ENCODE measurements at regions not wholly inside any gene's neighbourhood (a gene's known extent, or its start where the extent isn't known, plus 50 kb on each side); places are given as distances from the start of the nearest gene placed in this dataset.

DNA sequence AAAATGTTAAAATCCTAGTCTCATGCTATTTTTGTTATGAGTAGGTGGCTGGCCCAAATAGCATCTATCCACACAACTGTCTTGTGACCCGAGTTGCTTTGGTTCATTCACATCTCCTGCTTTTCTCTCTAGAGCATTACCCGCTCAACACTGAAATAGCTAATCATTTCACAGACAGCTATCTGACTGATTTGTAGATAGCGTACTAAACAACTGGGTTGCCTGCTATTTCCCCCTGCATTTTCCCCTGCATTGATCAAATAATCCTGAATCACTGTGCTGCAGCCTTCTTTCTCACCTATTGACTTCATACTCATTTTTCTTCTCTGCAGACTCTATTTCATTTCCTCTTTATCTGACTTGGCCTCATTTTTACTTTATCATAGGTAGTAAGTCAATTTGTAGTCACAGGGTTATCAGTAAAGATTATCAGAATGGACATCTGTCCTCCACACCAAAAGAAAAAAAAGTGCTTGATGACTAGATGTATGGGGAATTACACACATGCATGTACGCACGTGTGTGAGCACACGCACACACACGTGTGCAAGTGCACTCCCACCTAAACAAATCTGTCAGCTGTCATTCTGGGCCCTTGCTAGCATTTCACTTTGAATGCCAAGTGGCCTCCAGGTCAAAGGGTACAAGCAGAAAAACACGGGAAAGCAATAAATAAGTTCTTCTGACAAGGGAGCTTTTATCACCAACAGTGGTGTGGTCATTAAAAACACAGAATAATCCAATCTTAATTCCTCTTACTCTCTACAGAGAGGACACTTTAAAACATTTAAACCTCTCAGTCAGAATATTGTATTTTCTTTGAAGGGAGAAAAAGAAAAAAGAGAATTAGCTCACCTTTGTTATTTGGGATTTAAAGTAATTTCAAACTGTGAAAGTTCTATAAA is 501.6 kb downstream of the EFNA5 start:
- Histone ChIP-seq H3K4me1 (no peaks in the 10 kb centered on the region), H3K27me3 (no peaks in the 10 kb centered on the region), H3K4me3 (no peak overlapping the region), H3K27ac (no peak overlapping the region), H3K9me3 (peaks cover 0 to 21% (median 2%) of the 10 kb centered on the region in 11 donors), H3K36me3 (no peaks in the 10 kb centered on the region)
- WGBS, 2 donors = 72 to 85% methylated on average over 8 of the region's 8 CpGs
- no peak for TF ChIP-seq CTCF (IDR thresholded peaks at IDR 0.05)
- ATAC-seq (no peak), DNase-seq (no peak)
- intact Hi-C loops (cut with DNase I) = no loop called here

DNA sequence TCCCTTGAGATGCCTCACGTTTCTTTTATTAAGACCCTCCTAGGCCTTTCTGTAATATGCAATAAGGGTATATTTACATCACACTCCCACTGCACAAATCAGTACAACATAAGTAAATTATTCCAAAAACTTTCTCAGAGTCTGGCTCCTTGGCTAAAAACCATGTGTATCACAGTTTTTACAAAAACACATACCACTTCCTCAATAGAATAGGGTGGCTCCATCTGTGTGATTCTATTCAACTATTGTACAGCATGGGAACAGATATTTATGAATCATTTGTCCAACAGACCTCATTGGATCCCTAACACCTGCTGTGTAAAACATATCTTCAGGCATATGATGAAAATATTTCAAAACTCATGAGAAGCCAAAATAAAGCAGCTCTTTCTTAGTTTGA is 502.7 kb downstream of the EFNA5 start:
- no peak for DNase-seq
- Histone ChIP-seq H3K27ac (no peak overlapping the region), H3K9me3 (peaks cover 0 to 21% (median 2%) of the 10 kb centered on the region in 11 donors), H3K4me3 (no peak overlapping the region), H3K4me1 (no peaks in the 10 kb centered on the region), H3K36me3 (no peaks in the 10 kb centered on the region), H3K27me3 (no peaks in the 10 kb centered on the region)
- no peak for ATAC-seq
- 57 to 73% methylated on average over 1 of the region's 1 CpG for WGBS, 2 donors
- TF ChIP-seq CTCF (IDR thresholded peaks at IDR 0.05) = no peak
- intact Hi-C loops (cut with DNase I) = no loop called here

- WGBS, 2 donors = 46 to 71% methylated on average over 2 of the region's 2 CpGs
- DNase-seq (no peak), ATAC-seq (no peak)
- no peak overlapping the region for H3K27ac ChIP-seq
- no peaks in the 10 kb centered on the region for H3K4me1 ChIP-seq
- intact Hi-C loops (cut with DNase I) = no loop called here
- H3K4me3 ChIP-seq = no peak overlapping the region
- no peak for TF ChIP-seq CTCF (IDR thresholded peaks at IDR 0.05)
- H3K27me3 ChIP-seq = no peaks in the 10 kb centered on the region
- no peaks in the 10 kb centered on the region for H3K36me3 ChIP-seq
- H3K9me3 ChIP-seq = peaks cover 0 to 13% (median 0%) of the 10 kb centered on the region in 11 donors
These were observed 505.4 kb downstream of the EFNA5 start for GRCh38 chr5:107165296-107165695.

DNA sequence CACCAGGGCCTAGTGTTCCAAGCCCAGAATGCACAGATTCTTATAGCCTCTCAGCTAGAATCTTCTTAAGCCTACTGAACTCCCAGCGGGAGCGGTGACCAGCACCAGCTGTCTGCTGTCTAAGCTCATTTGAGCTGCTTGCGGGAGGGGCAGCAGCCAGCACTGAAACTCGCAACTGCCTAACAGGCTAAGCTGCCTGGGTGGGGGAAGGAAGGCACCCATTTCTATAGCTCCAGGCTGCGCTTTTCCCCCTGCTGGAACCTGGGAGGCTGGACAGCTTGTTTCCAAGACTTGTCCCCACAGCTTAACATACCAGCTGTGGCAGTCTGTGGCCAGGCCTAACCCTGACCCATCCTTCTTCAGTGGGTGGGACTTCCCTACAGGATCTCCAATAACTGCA is 512.9 kb downstream of the EFNA5 start:
- WGBS, 2 donors = 91% methylated on average over 5 of the region's 5 CpGs
- no peak for ATAC-seq
- no peaks in the 10 kb centered on the region for H3K36me3 ChIP-seq
- intact Hi-C loops (cut with DNase I) = no loop called here
- H3K27me3 ChIP-seq = no peaks in the 10 kb centered on the region
- H3K27ac ChIP-seq = no peak overlapping the region
- peaks cover 0 to 9% (median 0%) of the 10 kb centered on the region in 11 donors for H3K9me3 ChIP-seq
- H3K4me1 ChIP-seq = no peaks in the 10 kb centered on the region
- TF ChIP-seq CTCF (IDR thresholded peaks at IDR 0.05) = no peak
- no peak for DNase-seq
- no peak overlapping the region for H3K4me3 ChIP-seq
